ENCODE measurements at regions not wholly inside any gene's neighbourhood (a gene's known extent, or its start where the extent isn't known, plus 50 kb on each side); places are given as distances from the start of the nearest gene placed in this dataset.
"Not testable (repeated sequence)": the region's sequence is repeated elsewhere in the genome, so short reads cannot be mapped to it uniquely, and the experiment has no call there.

DNA sequence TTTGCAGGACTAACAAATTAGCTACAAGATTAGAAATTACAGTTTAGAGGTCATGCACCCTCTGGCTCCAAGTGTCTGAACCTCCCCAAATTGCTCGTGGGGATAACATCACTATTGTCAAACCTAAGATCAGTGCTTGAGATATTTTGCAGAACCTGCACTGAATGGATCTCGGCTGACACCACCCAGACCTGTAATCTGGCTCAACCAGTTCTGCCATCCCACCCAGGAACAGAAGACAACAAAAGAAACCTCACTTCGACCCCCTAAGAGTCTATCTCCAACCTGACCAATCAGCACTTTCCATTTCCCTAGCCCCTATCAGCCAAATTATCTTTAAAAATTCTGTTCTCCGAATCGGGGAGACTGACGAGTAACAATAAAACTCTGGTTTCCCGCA lies 318.7 kb downstream of the NAP1L3 start:
- Histone ChIP-seq H3K36me3 (no peaks in the 10 kb centered on the region), H3K9me3 (no peaks in the 10 kb centered on the region), H3K27me3 (no peaks in the 10 kb centered on the region), H3K4me1 (no peaks in the 10 kb centered on the region), H3K27ac (no peak overlapping the region), H3K4me3 (no peak overlapping the region)
- TF ChIP-seq, protein P1, sequence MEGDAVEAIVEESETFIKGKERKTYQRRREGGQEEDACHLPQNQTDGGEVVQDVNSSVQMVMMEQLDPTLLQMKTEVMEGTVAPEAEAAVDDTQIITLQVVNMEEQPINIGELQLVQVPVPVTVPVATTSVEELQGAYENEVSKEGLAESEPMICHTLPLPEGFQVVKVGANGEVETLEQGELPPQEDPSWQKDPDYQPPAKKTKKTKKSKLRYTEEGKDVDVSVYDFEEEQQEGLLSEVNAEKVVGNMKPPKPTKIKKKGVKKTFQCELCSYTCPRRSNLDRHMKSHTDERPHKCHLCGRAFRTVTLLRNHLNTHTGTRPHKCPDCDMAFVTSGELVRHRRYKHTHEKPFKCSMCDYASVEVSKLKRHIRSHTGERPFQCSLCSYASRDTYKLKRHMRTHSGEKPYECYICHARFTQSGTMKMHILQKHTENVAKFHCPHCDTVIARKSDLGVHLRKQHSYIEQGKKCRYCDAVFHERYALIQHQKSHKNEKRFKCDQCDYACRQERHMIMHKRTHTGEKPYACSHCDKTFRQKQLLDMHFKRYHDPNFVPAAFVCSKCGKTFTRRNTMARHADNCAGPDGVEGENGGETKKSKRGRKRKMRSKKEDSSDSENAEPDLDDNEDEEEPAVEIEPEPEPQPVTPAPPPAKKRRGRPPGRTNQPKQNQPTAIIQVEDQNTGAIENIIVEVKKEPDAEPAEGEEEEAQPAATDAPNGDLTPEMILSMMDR (IDR thresholded peaks at IDR 0.05) = no peak
- TF ChIP-seq POLR2AphosphoS5 (IDR thresholded peaks at IDR 0.05; ENCODE audit: insufficient read depth in 1 of 2, low read depth in 1 of 2) (no peak), POLR2A (IDR thresholded peaks at IDR 0.05) (no peak)
- intact Hi-C loops (cut with DNase I) = no loop called here
- no peak for DNase-seq (ENCODE audit: extremely low spot score in 2 of 2)

DNA sequence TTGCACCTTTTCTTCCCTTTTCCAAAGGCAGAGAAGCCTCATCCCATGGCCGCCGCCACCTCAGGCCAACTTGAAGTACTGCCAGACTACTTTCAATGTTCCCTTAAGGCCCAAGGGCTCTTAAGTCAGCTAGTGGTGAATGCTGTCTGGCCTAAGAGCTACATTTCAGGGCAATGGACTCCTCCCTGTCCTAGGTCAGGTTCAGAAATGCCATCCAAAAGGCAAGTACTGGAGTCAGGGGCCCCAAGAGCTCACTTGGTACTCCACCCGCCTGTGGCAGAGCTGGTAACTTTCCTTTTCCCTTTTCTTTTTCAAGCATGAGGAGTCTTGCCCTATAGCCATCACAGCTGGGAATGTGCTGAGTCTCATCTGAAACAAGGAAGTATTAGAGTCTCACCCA lies 327.1 kb downstream of the NAP1L3 start:
- Histone ChIP-seq H3K4me3 (no peak overlapping the region), H3K27ac (no peak overlapping the region), H3K4me1 (no peaks in the 10 kb centered on the region), H3K27me3 (no peaks in the 10 kb centered on the region), H3K36me3 (no peaks in the 10 kb centered on the region), H3K9me3 (no peaks in the 10 kb centered on the region)
- no peak for TF ChIP-seq POLR2A (IDR thresholded peaks at IDR 0.05)
- TF ChIP-seq, protein P1 (IDR thresholded peaks at IDR 0.05) = no peak
- no peak for TF ChIP-seq POLR2AphosphoS5 (IDR thresholded peaks at IDR 0.05; ENCODE audit: insufficient read depth in 1 of 2, low read depth in 1 of 2)
- intact Hi-C loops (cut with DNase I) = no loop called here
- DNase-seq (ENCODE audit: extremely low spot score in 2 of 2) = no peak

DNA sequence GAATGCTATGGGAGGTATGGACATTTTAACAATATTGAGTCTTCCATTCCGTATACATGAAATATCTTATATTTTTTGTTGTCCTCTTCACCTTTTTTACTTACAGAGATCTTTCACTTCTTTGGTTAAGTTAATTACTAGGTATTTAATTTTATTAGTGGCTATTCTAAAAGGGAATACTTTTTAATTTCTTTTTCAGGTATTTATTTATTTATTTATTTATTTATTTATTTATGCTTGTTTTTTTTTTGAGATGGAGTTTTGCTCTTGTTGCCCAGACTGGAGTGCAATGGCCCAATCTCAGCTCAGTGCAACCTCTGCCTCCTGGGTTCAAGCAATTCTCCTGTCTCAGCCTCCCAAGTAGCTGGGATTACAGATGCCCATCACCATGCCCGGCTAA lies 329.1 kb downstream of the NAP1L3 start:
- H3K27ac ChIP-seq; H3K4me1 ChIP-seq; intact Hi-C loops (cut with DNase I); H3K4me3 ChIP-seq; H3K27me3 ChIP-seq; H3K36me3 ChIP-seq; DNase-seq (ENCODE audit: extremely low spot score in 2 of 2); H3K9me3 ChIP-seq: not testable (repeated sequence)

DNA sequence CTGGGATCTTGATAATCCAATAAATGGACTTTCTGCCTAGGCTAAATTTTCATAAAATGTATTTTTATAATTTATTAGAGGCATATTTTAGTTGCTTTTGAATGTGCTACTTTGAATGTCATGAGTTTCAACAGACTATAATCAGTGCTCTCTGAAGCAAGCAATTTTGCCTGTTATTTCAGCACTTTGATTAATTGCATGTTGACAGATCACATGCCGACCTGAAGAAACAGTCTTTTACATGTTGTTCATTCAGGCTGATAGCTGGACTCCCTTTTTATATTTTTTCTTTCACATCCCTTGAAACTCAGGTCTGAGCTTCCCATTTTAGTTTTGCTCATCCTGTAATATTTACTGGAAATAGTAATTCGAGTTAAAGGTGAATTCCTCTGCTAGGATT lies 341.0 kb downstream of the NAP1L3 start:
- Histone ChIP-seq H3K9me3 (no peaks in the 10 kb centered on the region), H3K4me3 (no peak overlapping the region), H3K4me1 (no peaks in the 10 kb centered on the region), H3K27ac (no peak overlapping the region), H3K27me3 (no peaks in the 10 kb centered on the region), H3K36me3 (no peaks in the 10 kb centered on the region)
- DNase-seq (ENCODE audit: extremely low spot score in 2 of 2) = no peak
- no peak for TF ChIP-seq POLR2A (IDR thresholded peaks at IDR 0.05)
- TF ChIP-seq, protein P1 (IDR thresholded peaks at IDR 0.05) = no peak
- TF ChIP-seq POLR2AphosphoS5 (IDR thresholded peaks at IDR 0.05; ENCODE audit: insufficient read depth in 1 of 2, low read depth in 1 of 2) = no peak
- intact Hi-C loops (cut with DNase I) = no loop called here

DNA sequence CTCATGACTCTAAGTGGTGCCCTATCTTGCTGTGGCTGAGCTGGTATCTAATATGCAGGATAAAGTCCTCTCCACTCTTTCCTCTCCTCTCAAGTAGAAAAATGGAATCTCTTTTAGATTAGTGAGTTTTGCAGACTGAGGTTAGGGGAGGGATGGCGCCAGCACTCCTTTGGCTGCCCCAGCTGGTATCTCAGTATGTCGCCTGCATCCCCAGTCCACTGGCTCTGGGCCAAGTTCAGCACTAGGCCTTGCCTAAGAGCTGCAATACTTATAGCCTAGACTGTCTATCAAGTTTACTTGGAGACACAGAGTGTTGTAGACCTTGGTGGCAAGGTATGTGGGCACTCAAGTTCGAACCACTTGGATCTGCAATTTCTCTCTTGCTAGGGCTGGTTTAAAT lies 351.3 kb downstream of the NAP1L3 start:
- DNase-seq (ENCODE audit: extremely low spot score in 2 of 2) = no peak
- Histone ChIP-seq H3K27me3 (no peaks in the 10 kb centered on the region), H3K4me1 (no peaks in the 10 kb centered on the region)

More for the DNA sequence above, 351.3 kb downstream of the NAP1L3 start:
- H3K36me3 ChIP-seq = no peaks in the 10 kb centered on the region
- TF ChIP-seq, protein P1 (IDR thresholded peaks at IDR 0.05) = no peak
- no peak for TF ChIP-seq POLR2A (IDR thresholded peaks at IDR 0.05)
- intact Hi-C loops (cut with DNase I) = no loop called here
- H3K27ac ChIP-seq = no peak overlapping the region
- no peak overlapping the region for H3K4me3 ChIP-seq
- H3K9me3 ChIP-seq = no peaks in the 10 kb centered on the region

Data from vagina (tissue), 2 donors.